CD8-positive, alpha-beta memory T cell (primary cell): ENCODE measurements at regions not wholly inside any gene's neighbourhood (a gene's known extent, or its start where the extent isn't known, plus 50 kb on each side); places are given as distances from the start of the nearest gene placed in this dataset.
"Not testable (repeated sequence)": the region's sequence is repeated elsewhere in the genome, so short reads cannot be mapped to it uniquely, and the experiment has no call there.

Experiments
- CTCF ChIA-PET: fragments of 350-600 bp; sonication (Branson Sonifier 250); formaldehyde crosslinking; loops from one replicate; lab custom pipeline; 2021; ENCODE audit warnings: antibody characterized with exemption; lab: Charles Lee
- POLR2A ChIA-PET: fragments of 350-600 bp; sonication (Branson Sonifier 250); formaldehyde crosslinking; loops from one replicate; lab custom pipeline; 2021; ENCODE audit warnings: antibody characterized with exemption; lab: Charles Lee
- DNase-seq, 5 donors: peaks; one replicate each; pipeline versions ENCODE4 v3.0.0 to v3.0.0-alpha.2; 2020 to 2022; ENCODE audit warnings: mixed read lengths in 1 of 5
- H3K27ac ChIP-seq: one replicate; pipeline ENCODE4 v1.7.0; 2013; ENCODE audit warnings: low read depth, mild to moderate bottlenecking, low read length, moderate library complexity
- H3K27me3 ChIP-seq: 2 replicates; pipeline ENCODE4 v1.7.0; 2013; ENCODE audit warnings: low read length, mild to moderate bottlenecking; ENCODE audit not compliant: insufficient read depth, poor library complexity, severe bottlenecking
- H3K36me3 ChIP-seq: 2 replicates; pipeline ENCODE4 v1.7.0; 2013; ENCODE audit warnings: mild to moderate bottlenecking, low read length, moderate library complexity; ENCODE audit not compliant: insufficient read depth
- H3K4me1 ChIP-seq: 2 replicates; pipeline ENCODE4 v1.7.0; 2013; ENCODE audit warnings: mild to moderate bottlenecking, low read length, moderate library complexity; ENCODE audit not compliant: insufficient read depth
- H3K4me3 ChIP-seq: 2 replicates; pipeline ENCODE4 v1.7.0; 2013; ENCODE audit warnings: mild to moderate bottlenecking, low read length
- H3K9me3 ChIP-seq: 2 replicates; pipeline ENCODE4 v1.7.0; 2013; ENCODE audit warnings: mild to moderate bottlenecking, low read length
- H3K27ac Mint-ChIP-seq, 8 donors: one replicate each; pipeline ENCODE4 v1.8.0; 2020 to 2021; ENCODE audit warnings: mixed read lengths in 8 of 8, mild to moderate bottlenecking in 6 of 8, inconsistent platforms in 3 of 8, moderate library complexity in 3 of 8
- H3K27me3 Mint-ChIP-seq, 2 donors: one replicate each; pipeline ENCODE4 v1.8.0; 2020 to 2021; ENCODE audit warnings: mixed read lengths in 2 of 2, mild to moderate bottlenecking in 1 of 2, moderate library complexity in 1 of 2
- H3K36me3 Mint-ChIP-seq, 3 donors: one replicate each; pipeline ENCODE4 v1.8.0; 2020 to 2021; ENCODE audit warnings: mixed read lengths in 3 of 3, inconsistent platforms in 1 of 3, mild to moderate bottlenecking in 1 of 3
- H3K4me1 Mint-ChIP-seq, 3 donors: one replicate each; pipeline ENCODE4 v1.8.0; 2020 to 2021; ENCODE audit warnings: mixed read lengths in 3 of 3, inconsistent platforms in 1 of 3, mild to moderate bottlenecking in 1 of 3
- H3K4me3 Mint-ChIP-seq, 7 donors: one replicate each; pipeline ENCODE4 v1.8.0; 2020 to 2021; ENCODE audit warnings: mixed read lengths in 7 of 7, mild to moderate bottlenecking in 6 of 7, moderate library complexity in 4 of 7, inconsistent platforms in 2 of 7
- H3K9me3 Mint-ChIP-seq, 5 donors: one replicate each; pipeline ENCODE4 v1.8.0; 2020 to 2022; ENCODE audit warnings: mixed read lengths in 5 of 5, mild to moderate bottlenecking in 3 of 5, moderate library complexity in 2 of 5, inconsistent platforms in 1 of 5

- CTCF ChIA-PET, H3K27ac ChIP-seq, H3K36me3 ChIP-seq, H3K4me1 ChIP-seq, POLR2A ChIA-PET, H3K27me3 ChIP-seq, H3K9me3 ChIP-seq, H3K9me3 Mint-ChIP-seq, H3K36me3 Mint-ChIP-seq, H3K4me3 Mint-ChIP-seq, H3K4me1 Mint-ChIP-seq, H3K27me3 Mint-ChIP-seq, DNase-seq, H3K4me3 ChIP-seq, H3K27ac Mint-ChIP-seq: not testable (repeated sequence)
Measured at GRCh38 chr19:34871911-34872310, 54.8 kb upstream of the ZNF30 start.

- CTCF ChIA-PET: no interaction called here
- no peak overlapping the region for H3K4me3 Mint-ChIP-seq
- H3K27me3 Mint-ChIP-seq: no peaks in the 10 kb centered on the region
- Histone ChIP-seq H3K27ac (no peak overlapping the region), H3K27me3 (no peaks in the 10 kb centered on the region), H3K4me1 (no peaks in the 10 kb centered on the region), H3K36me3 (no peaks in the 10 kb centered on the region), H3K4me3 (no peak overlapping the region), H3K9me3 (no peaks in the 10 kb centered on the region)
- H3K9me3 Mint-ChIP-seq: peaks cover 0 to 6% (median 3%) of the 10 kb centered on the region in 5 donors
- no peak overlapping the region for H3K27ac Mint-ChIP-seq
- H3K4me1 Mint-ChIP-seq: no peaks in the 10 kb centered on the region
- peaks cover 0 to 10% (median 2%) of the 10 kb centered on the region in 3 donors for H3K36me3 Mint-ChIP-seq
- POLR2A ChIA-PET: no interaction called here
- no peak for DNase-seq
Measured at GRCh38 chr19:34867631-34868030, 59.1 kb upstream of the ZNF30 start.

- H3K27me3 ChIP-seq, H3K9me3 Mint-ChIP-seq, POLR2A ChIA-PET, H3K4me1 Mint-ChIP-seq, CTCF ChIA-PET, H3K27me3 Mint-ChIP-seq, H3K4me3 ChIP-seq, H3K4me1 ChIP-seq, DNase-seq, H3K36me3 ChIP-seq, H3K27ac Mint-ChIP-seq, H3K9me3 ChIP-seq, H3K4me3 Mint-ChIP-seq, H3K36me3 Mint-ChIP-seq, H3K27ac ChIP-seq: not testable (repeated sequence)
Measured at GRCh38 chr19:34865225-34865624, 61.5 kb upstream of the ZNF30 start.

- CTCF ChIA-PET: interaction anchor here (1.2 kb wide), 1 partner anchor 70 kb away, joined by 3 read pairs; no protein-coding TSS in a partner anchor
- H3K4me1 Mint-ChIP-seq: peaks cover 43 to 50% (median 50%) of the 10 kb centered on the region in 3 donors
- peak overlapping the region; percentile 81 to 98 (median 97) for H3K27ac Mint-ChIP-seq
Measured at GRCh38 chr19:34859823-34860736, 66.6 kb upstream of the ZNF30 start.

GRCh38 chr19:34859325-34859724, 67.4 kb upstream of the ZNF30 start:
- H3K4me3 Mint-ChIP-seq: peak overlapping the region; percentile 96 to 100 (median 98)
- H3K4me3 ChIP-seq, DNase-seq, H3K27ac ChIP-seq, POLR2A ChIA-PET, H3K4me1 ChIP-seq, H3K27me3 Mint-ChIP-seq, H3K36me3 ChIP-seq, H3K9me3 ChIP-seq, H3K27me3 ChIP-seq, H3K9me3 Mint-ChIP-seq: not testable (repeated sequence)
- peaks cover 43 to 57% (median 55%) of the 10 kb centered on the region in 3 donors for H3K4me1 Mint-ChIP-seq
- H3K36me3 Mint-ChIP-seq: peaks cover 17 to 35% (median 20%) of the 10 kb centered on the region in 3 donors
- CTCF ChIA-PET: interaction anchor here (1.2 kb wide), 1 partner anchor 71 kb away, joined by 3 read pairs; no protein-coding TSS in a partner anchor
- H3K27ac Mint-ChIP-seq: peak overlapping the region; percentile 10 to 98 (median 96)

More at GRCh38 chr19:34859823-34860736, 66.6 kb upstream of the ZNF30 start:
- DNase-seq: peak in 2 of 5 donors; percentile 36 to 64
- H3K27me3 ChIP-seq, H3K4me1 ChIP-seq, H3K36me3 ChIP-seq, H3K27me3 Mint-ChIP-seq, H3K9me3 Mint-ChIP-seq, POLR2A ChIA-PET, H3K27ac ChIP-seq, H3K9me3 ChIP-seq: not testable (repeated sequence)
- Mint-ChIP-seq H3K36me3 (peaks cover 17 to 32% (median 20%) of the 10 kb centered on the region in 3 donors), H3K4me3 (peak overlapping the region; percentile 96 to 100 (median 98))
- peak overlapping the region; percentile 49 for H3K4me3 ChIP-seq

- no peak overlapping the region for H3K4me3 Mint-ChIP-seq
Measured at GRCh38 chr19:34856052-34856451, 70.7 kb upstream of the ZNF30 start.

GRCh38 chr19:34853369-34853768, 73.3 kb upstream of the ZNF30 start:
- no peaks in the 10 kb centered on the region for H3K36me3 ChIP-seq
- peaks cover 19 to 65% (median 32%) of the 10 kb centered on the region in 3 donors for H3K36me3 Mint-ChIP-seq
- H3K4me3 ChIP-seq: no peak overlapping the region
- no peaks in the 10 kb centered on the region for H3K27me3 Mint-ChIP-seq
- H3K4me1 Mint-ChIP-seq: peaks cover 49 to 80% (median 61%) of the 10 kb centered on the region in 3 donors
- POLR2A ChIA-PET: no interaction called here
- H3K27me3 ChIP-seq: no peaks in the 10 kb centered on the region
- no peak overlapping the region for H3K27ac Mint-ChIP-seq
- H3K9me3 Mint-ChIP-seq: peaks cover 0 to 2% (median 0%) of the 10 kb centered on the region in 5 donors
- H3K4me3 Mint-ChIP-seq: no peak overlapping the region
- peaks cover 9% of the 10 kb centered on the region for H3K4me1 ChIP-seq
- no peak overlapping the region for H3K27ac ChIP-seq
- no peak for DNase-seq
- CTCF ChIA-PET: no interaction called here
- no peaks in the 10 kb centered on the region for H3K9me3 ChIP-seq

More at GRCh38 chr19:34856052-34856451, 70.7 kb upstream of the ZNF30 start:
- peaks cover 9% of the 10 kb centered on the region for H3K4me1 ChIP-seq
- no peaks in the 10 kb centered on the region for H3K27me3 ChIP-seq
- ChIA-PET POLR2A (no interaction called here), CTCF (no interaction called here)
- no peak overlapping the region for H3K4me3 ChIP-seq
- Mint-ChIP-seq H3K36me3 (peaks cover 20 to 58% (median 23%) of the 10 kb centered on the region in 3 donors), H3K27me3 (no peaks in the 10 kb centered on the region), H3K27ac (peak overlapping the region in 1 of 8 donors; percentile 29), H3K4me1 (peaks cover 61 to 90% (median 69%) of the 10 kb centered on the region in 3 donors), H3K9me3 (peaks cover 0 to 3% (median 0%) of the 10 kb centered on the region in 5 donors)
- H3K36me3 ChIP-seq: no peaks in the 10 kb centered on the region
- no peak for DNase-seq
- no peak overlapping the region for H3K27ac ChIP-seq
- no peaks in the 10 kb centered on the region for H3K9me3 ChIP-seq

GRCh38 chr19:34852669-34853068, 74.0 kb upstream of the ZNF30 start:
- Mint-ChIP-seq H3K9me3 (peaks cover 0 to 2% (median 0%) of the 10 kb centered on the region in 5 donors), H3K36me3 (peaks cover 23 to 69% (median 36%) of the 10 kb centered on the region in 3 donors), H3K4me3 (no peak overlapping the region), H3K4me1 (peaks cover 42 to 73% (median 59%) of the 10 kb centered on the region in 3 donors), H3K27me3 (no peaks in the 10 kb centered on the region), H3K27ac (peak overlapping the region in 2 of 8 donors; percentile 64 to 67)
- Histone ChIP-seq H3K36me3 (no peaks in the 10 kb centered on the region), H3K27ac (no peak overlapping the region), H3K4me1 (peaks cover 9% of the 10 kb centered on the region), H3K9me3 (no peaks in the 10 kb centered on the region), H3K27me3 (no peaks in the 10 kb centered on the region), H3K4me3 (no peak overlapping the region)
- ChIA-PET POLR2A (no interaction called here), CTCF (no interaction called here)
- no peak for DNase-seq
